ENCODE measurements at regions not wholly inside any gene's neighbourhood (a gene's known extent, or its start where the extent isn't known, plus 50 kb on each side); places are given as distances from the start of the nearest gene placed in this dataset.

- no peak for TF ChIP-seq POLR2A (IDR thresholded peaks at IDR 0.05; ENCODE audit: low read depth, low read length)
- TF ChIP-seq POLR2AphosphoS5 (IDR thresholded peaks at IDR 0.05; ENCODE audit: low read depth, low read length): no peak
- no peak for TF ChIP-seq TAF1 (IDR thresholded peaks at IDR 0.05; ENCODE audit: borderline replicate concordance, low read depth, low read length)
Observed at GRCh38 chr12:92556141-92556540, 146.6 kb upstream of the PLEKHG7 start.
